Hepatocyte (in vitro differentiated cells): ENCODE measurements at regions not wholly inside any gene's neighbourhood (a gene's known extent, or its start where the extent isn't known, plus 50 kb on each side); places are given as distances from the start of the nearest gene placed in this dataset.
"Not testable (repeated sequence)": the region's sequence is repeated elsewhere in the genome, so short reads cannot be mapped to it uniquely, and the experiment has no call there.

Experiments
- DNase-seq: peaks from one replicate; pipeline ENCODE4 v3.0.0-alpha.2; 2016; ENCODE audit warnings: low spot score
- H2AFZ ChIP-seq: fragments of 200-600 bp; sonication (generic); 2 replicates; pipeline ENCODE4 v1.6.0; 2016; ENCODE audit warnings: antibody characterized with exemption, mild to moderate bottlenecking
- H3K27ac ChIP-seq: fragments of 200-600 bp; sonication (generic); 2 replicates; pipeline ENCODE4 v1.5.1; 2016; ENCODE audit warnings: mild to moderate bottlenecking
- H3K27me3 ChIP-seq: fragments of 200-600 bp; sonication (generic); 2 replicates; pipeline ENCODE4 v1.6.1; 2016
- H3K36me3 ChIP-seq: fragments of 200-600 bp; sonication (generic); replicated peaks from 2 replicates; pipeline ENCODE4 v1.5.1; 2016; ENCODE audit warnings: low read depth; ENCODE audit not compliant: insufficient read depth
- H3K4me1 ChIP-seq: fragments of 200-600 bp; sonication (generic); 2 replicates; pipeline ENCODE4 v1.5.1; 2016; ENCODE audit warnings: mild to moderate bottlenecking, moderate library complexity; ENCODE audit not compliant: insufficient read depth
- H3K4me2 ChIP-seq: fragments of 200-600 bp; sonication (generic); 2 replicates; pipeline ENCODE4 v1.6.0; 2016
- H3K4me3 ChIP-seq: fragments of 200-600 bp; sonication (generic); 2 replicates; pipeline ENCODE4 v1.5.1; 2016; ENCODE audit warnings: mild to moderate bottlenecking
- H3K79me2 ChIP-seq: fragments of 200-600 bp; sonication (generic); 2 replicates; pipeline ENCODE4 v1.6.0; 2017; ENCODE audit warnings: mild to moderate bottlenecking
- H3K9me2 ChIP-seq: fragments of 200-600 bp; sonication (generic); replicated peaks from 2 replicates; pipeline ENCODE4 v1.6.0; 2017; ENCODE audit warnings: mild to moderate bottlenecking; ENCODE audit not compliant: insufficient read depth
- H3K9me3 ChIP-seq: fragments of 200-600 bp; sonication (generic); 2 replicates; pipeline ENCODE4 v1.5.1; 2016; ENCODE audit warnings: low read depth, mild to moderate bottlenecking
- H4K20me1 ChIP-seq: fragments of 200-600 bp; sonication (generic); 2 replicates; pipeline ENCODE4 v1.6.0; 2016; ENCODE audit warnings: mild to moderate bottlenecking; ENCODE audit not compliant: insufficient read depth, poor library complexity, severe bottlenecking
- EZH2 ChIP-seq: fragments of 200-600 bp; sonication (generic); IDR thresholded peaks from 2 replicates; pipeline ENCODE4 v1.6.1; 2016; ENCODE audit warnings: antibody characterized with exemption, mild to moderate bottlenecking, borderline replicate concordance
- EZH2phosphoT487 ChIP-seq: fragments of 200-600 bp; sonication (generic); IDR thresholded peaks from one replicate; pipeline ENCODE4 v1.6.1; 2018; ENCODE audit warnings: antibody characterized with exemption, mild to moderate bottlenecking, low read depth, moderate library complexity; ENCODE audit not compliant: unreplicated experiment, severe bottlenecking
- WGBS: methylation state at CpG from one replicate; pipeline ENCODE4 v1.1.6; 2016; ENCODE audit warnings: low lambda C conversion rate; ENCODE audit errors: missing lambda C conversion rate; 5-methylcytosine and 5-hydroxymethylcytosine counted together
- TF ChIP-seq, protein P1 (sequence below): fragments of 200-600 bp; sonication (generic); IDR thresholded peaks from 2 replicates; pipeline ENCODE4 v1.5.1; 2016; ENCODE audit warnings: antibody characterized with exemption, mild to moderate bottlenecking; ENCODE audit not compliant: poor library complexity

DNA sequence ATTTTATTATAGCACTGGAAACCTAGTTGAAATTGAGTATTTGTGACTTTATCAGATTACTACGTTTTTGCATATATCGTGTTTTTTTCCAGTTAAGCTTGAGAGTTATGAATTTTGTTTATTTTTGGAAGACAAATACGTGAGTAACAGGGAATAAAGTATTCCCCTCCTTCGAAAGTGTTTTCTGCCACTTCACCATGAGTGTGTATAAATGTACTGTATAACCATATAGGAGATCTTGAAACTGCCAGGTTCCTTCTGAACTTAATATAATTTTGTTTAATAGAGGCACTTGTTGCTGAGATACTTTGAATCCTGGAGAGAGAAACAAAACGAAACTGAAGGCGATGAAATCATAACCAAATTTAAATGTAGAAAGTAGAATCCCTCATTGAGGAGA is 1004.4 kb upstream of the ZEB2 start:
- H3K36me3 ChIP-seq = no peaks in the 10 kb centered on the region
- H3K9me2 ChIP-seq = no peaks in the 10 kb centered on the region
- WGBS = 84% methylated on average over 6 of the region's 6 CpGs
- no peaks in the 10 kb centered on the region for H4K20me1 ChIP-seq
- H3K9me3 ChIP-seq = no peaks in the 10 kb centered on the region
- no peak overlapping the region for H3K4me2 ChIP-seq
- H3K4me1 ChIP-seq = no peaks in the 10 kb centered on the region
- H2AFZ ChIP-seq = no peak overlapping the region
- no peaks in the 10 kb centered on the region for H3K27me3 ChIP-seq
- no peak for DNase-seq
- H3K27ac ChIP-seq = no peak overlapping the region
- H3K4me3 ChIP-seq = no peak overlapping the region
- TF ChIP-seq EZH2phosphoT487 (no peak), EZH2 (no peak)
- TF ChIP-seq, protein P1, sequence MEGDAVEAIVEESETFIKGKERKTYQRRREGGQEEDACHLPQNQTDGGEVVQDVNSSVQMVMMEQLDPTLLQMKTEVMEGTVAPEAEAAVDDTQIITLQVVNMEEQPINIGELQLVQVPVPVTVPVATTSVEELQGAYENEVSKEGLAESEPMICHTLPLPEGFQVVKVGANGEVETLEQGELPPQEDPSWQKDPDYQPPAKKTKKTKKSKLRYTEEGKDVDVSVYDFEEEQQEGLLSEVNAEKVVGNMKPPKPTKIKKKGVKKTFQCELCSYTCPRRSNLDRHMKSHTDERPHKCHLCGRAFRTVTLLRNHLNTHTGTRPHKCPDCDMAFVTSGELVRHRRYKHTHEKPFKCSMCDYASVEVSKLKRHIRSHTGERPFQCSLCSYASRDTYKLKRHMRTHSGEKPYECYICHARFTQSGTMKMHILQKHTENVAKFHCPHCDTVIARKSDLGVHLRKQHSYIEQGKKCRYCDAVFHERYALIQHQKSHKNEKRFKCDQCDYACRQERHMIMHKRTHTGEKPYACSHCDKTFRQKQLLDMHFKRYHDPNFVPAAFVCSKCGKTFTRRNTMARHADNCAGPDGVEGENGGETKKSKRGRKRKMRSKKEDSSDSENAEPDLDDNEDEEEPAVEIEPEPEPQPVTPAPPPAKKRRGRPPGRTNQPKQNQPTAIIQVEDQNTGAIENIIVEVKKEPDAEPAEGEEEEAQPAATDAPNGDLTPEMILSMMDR = no peak
- H3K79me2 ChIP-seq = no peaks in the 10 kb centered on the region

DNA sequence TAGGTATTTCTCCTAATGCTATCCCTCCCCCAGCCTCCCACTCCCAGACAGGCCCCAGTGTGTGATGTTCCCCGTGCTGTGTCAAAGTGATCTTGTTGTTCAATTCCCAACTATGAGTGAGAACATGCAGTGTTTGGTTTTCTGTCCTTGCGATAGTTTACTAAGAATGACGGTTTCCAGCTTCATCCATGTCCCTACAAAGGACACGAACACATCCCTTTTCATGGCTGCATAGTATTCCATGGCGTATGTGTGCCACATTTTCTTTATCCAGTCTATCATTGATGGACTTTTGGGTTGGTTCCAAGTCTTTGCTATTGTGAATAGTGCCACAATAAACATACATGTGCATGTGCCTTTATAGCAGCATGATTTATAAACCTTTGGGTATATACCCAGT is 999.3 kb upstream of the ZEB2 start:
- not testable (repeated sequence) for DNase-seq, H2AFZ ChIP-seq, H3K9me2 ChIP-seq, H3K4me3 ChIP-seq, H3K4me1 ChIP-seq, H3K27me3 ChIP-seq, H3K27ac ChIP-seq, H3K36me3 ChIP-seq, H3K79me2 ChIP-seq, H4K20me1 ChIP-seq, H3K4me2 ChIP-seq, H3K9me3 ChIP-seq
- WGBS = 88% methylated on average over 5 of the region's 5 CpGs

DNA sequence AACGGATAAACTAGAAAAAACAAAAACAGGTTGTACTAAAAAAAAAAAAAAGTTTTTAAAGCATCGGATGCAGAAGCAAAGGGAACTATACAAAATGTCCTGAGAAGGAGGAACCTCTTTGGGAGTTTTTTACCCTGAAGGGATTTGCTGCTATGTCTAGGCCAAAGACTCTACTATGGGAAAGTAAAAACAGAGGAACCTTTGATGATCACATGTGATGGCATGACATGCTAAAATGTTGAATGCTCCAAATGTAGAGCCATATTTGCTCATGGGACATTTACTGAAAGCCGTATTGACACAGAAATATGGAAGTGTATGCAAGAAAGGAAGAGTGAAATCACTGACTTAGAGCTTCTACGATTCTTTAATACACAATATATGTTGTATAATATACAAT is 992.0 kb upstream of the ZEB2 start:
- Histone ChIP-seq H2AFZ (no peak overlapping the region), H3K9me2 (no peaks in the 10 kb centered on the region), H3K4me2 (no peak overlapping the region), H3K27ac (no peak overlapping the region), H4K20me1 (no peaks in the 10 kb centered on the region), H3K4me1 (no peaks in the 10 kb centered on the region), H3K4me3 (no peak overlapping the region), H3K27me3 (no peaks in the 10 kb centered on the region), H3K36me3 (no peaks in the 10 kb centered on the region), H3K9me3 (no peaks in the 10 kb centered on the region), H3K79me2 (no peaks in the 10 kb centered on the region)
- TF ChIP-seq EZH2 (no peak), EZH2phosphoT487 (no peak)
- TF ChIP-seq, protein P1 = no peak
- 81% methylated on average over 4 of the region's 4 CpGs for WGBS
- no peak for DNase-seq

DNA sequence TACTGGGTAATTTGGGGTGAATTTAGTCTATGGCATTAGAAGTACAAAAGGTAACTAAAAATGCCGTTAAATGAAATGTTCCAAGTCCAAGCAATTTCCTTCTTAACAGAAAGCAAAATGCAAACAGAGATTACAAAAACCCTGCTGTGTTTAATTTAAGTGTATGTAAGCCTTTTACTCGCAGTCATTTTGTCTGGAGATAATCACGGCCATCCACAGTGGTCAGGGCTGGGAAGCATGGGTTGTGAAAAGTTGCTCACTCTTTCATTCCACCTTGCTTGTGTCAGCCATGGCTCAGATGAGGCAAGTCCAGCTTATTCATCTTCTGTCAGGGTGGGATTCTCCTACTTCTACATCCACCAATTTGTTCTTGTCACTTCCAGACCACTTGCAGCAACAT is 983.6 kb upstream of the ZEB2 start:
- Histone ChIP-seq H4K20me1 (no peaks in the 10 kb centered on the region), H3K9me3 (no peaks in the 10 kb centered on the region), H3K79me2 (no peaks in the 10 kb centered on the region), H3K36me3 (no peaks in the 10 kb centered on the region), H3K4me1 (peaks cover 3% of the 10 kb centered on the region), H3K27ac (no peak overlapping the region), H3K4me3 (no peak overlapping the region), H3K27me3 (no peaks in the 10 kb centered on the region), H3K4me2 (peak overlapping the region; percentile 9), H3K9me2 (no peaks in the 10 kb centered on the region), H2AFZ (no peak overlapping the region)
- peak; percentile 4 for DNase-seq
- 10% methylated on average over 3 of the region's 3 CpGs for WGBS
- TF ChIP-seq EZH2 (no peak), EZH2phosphoT487 (no peak)
- TF ChIP-seq, protein P1 = no peak
